SK-N-SH (cell line): ENCODE measurements at regions not wholly inside any gene's neighbourhood (a gene's known extent, or its start where the extent isn't known, plus 50 kb on each side); places are given as distances from the start of the nearest gene placed in this dataset.
A peak's percentile ranks its signal among the peaks of the same experiment; 100 is the strongest.

Source experiments
- CTCF ChIA-PET: fragments of 300-600, 350-600 bp; formaldehyde crosslinking; extraction: SDS; loops from one replicate; lab custom pipeline; 2021; lab: Yijun Ruan, JAX
- POLR2A ChIA-PET: fragments of 350-600 bp; sonication (Branson Sonifier 250); formaldehyde crosslinking; extraction: SDS; loops from one replicate; lab custom pipeline; 2020; ENCODE audit warnings: antibody characterized with exemption, inconsistent platforms; lab: Yijun Ruan, JAX
- DNase-seq: peaks from one replicate; pipeline ENCODE4 v3.0.0; 2012
- H2AFZ ChIP-seq: fragments of 200-600 bp; sonication (generic); 2 replicates; pipeline ENCODE4 v1.8.1; 2016; ENCODE audit warnings: antibody characterized with exemption, mild to moderate bottlenecking, low read depth
- H3F3A ChIP-seq: fragments of 200-600 bp; sonication (generic); replicated peaks from 2 replicates; pipeline ENCODE3; 2016; ENCODE audit warnings: antibody characterized with exemption, mild to moderate bottlenecking; ENCODE audit not compliant: insufficient read depth
- H3K27ac ChIP-seq, 2 experiments: fragments of 200-500 bp in 1 of 2; fragments of 200-600 bp in 1 of 2; sonication (Bioruptor generic) in 1 of 2; sonication (generic), shearing (Covaris generic) in 1 of 2; 2 replicates each; pipeline versions ENCODE4 v1.5.1 to v1.6.1; 2014 to 2016; ENCODE audit warnings: low read depth in 2 of 2, inconsistent platforms in 1 of 2, low read length in 1 of 2, mild to moderate bottlenecking in 1 of 2, mixed read lengths in 1 of 2
- H3K27me3 ChIP-seq: fragments of 200-600 bp; sonication (generic), shearing (Covaris generic); 2 replicates; pipeline ENCODE4 v1.6.1; 2016; ENCODE audit warnings: mixed run types; ENCODE audit not compliant: insufficient read depth
- H3K36me3 ChIP-seq, 2 experiments: fragments of 200-500 bp in 1 of 2; fragments of 200-600 bp in 1 of 2; sonication (Bioruptor generic) in 1 of 2; sonication (generic) in 1 of 2; replicated peaks in 1 of 2; 2 replicates each; pipeline versions ENCODE3 to v1.5.1; 2014 to 2016; ENCODE audit warnings: low read length in 1 of 2, mild to moderate bottlenecking in 1 of 2; ENCODE audit not compliant: insufficient read depth in 2 of 2, control insufficient read depth in 1 of 2
- H3K4me1 ChIP-seq, 2 experiments: fragments of 200-500 bp in 1 of 2; fragments of 200-600 bp in 1 of 2; sonication (Bioruptor generic) in 1 of 2; sonication (generic), shearing (Covaris generic) in 1 of 2; 2 replicates each; pipeline versions ENCODE4 v1.5.1 to v1.6.1; 2014 to 2016; ENCODE audit warnings: low read depth in 1 of 2, low read length in 1 of 2, mixed run types in 1 of 2; ENCODE audit not compliant: insufficient read depth in 2 of 2, control insufficient read depth in 1 of 2
- H3K4me2 ChIP-seq: fragments of 200-600 bp; sonication (generic), shearing (Covaris generic); 2 replicates; pipeline ENCODE4 v1.6.1; 2017; ENCODE audit warnings: mixed run types
- H3K4me3 ChIP-seq, 2 experiments: fragments of 200-500 bp in 1 of 2; fragments of 200-600 bp in 1 of 2; sonication (Bioruptor generic) in 1 of 2; sonication (generic), shearing (Covaris generic) in 1 of 2; 2 replicates each; pipeline versions ENCODE4 v1.5.1 to v1.8.1; 2014 to 2016; ENCODE audit warnings: low read depth in 2 of 2, inconsistent platforms in 1 of 2, low read length in 1 of 2, mild to moderate bottlenecking in 1 of 2, mixed read lengths in 1 of 2, moderate library complexity in 1 of 2
- H3K79me2 ChIP-seq: fragments of 200-600 bp; sonication (generic); 2 replicates; pipeline ENCODE4 v1.8.1; 2017; ENCODE audit warnings: mild to moderate bottlenecking; ENCODE audit not compliant: insufficient read depth
- H3K9ac ChIP-seq: fragments of 200-600 bp; sonication (generic); 2 replicates; pipeline ENCODE4 v1.6.1; 2017; ENCODE audit warnings: mixed run types
- H3K9me2 ChIP-seq: fragments of 200-600 bp; sonication (generic); 2 replicates; pipeline ENCODE4 v1.6.1; 2017; ENCODE audit warnings: mixed run types
- H3K9me3 ChIP-seq: fragments of 200-600 bp; sonication (generic); 2 replicates; pipeline ENCODE4 v1.6.1; 2017; ENCODE audit warnings: mixed run types, mild to moderate bottlenecking, moderate library complexity
- H4K20me1 ChIP-seq: fragments of 200-600 bp; sonication (generic); 2 replicates; pipeline ENCODE4 v1.6.1; 2017; ENCODE audit warnings: mild to moderate bottlenecking, mixed run types; ENCODE audit not compliant: insufficient read depth
- FOSL2 ChIP-seq: IDR thresholded peaks from 2 replicates; pipeline ENCODE4 v1.4.0; 2012; ENCODE audit warnings: low read depth, mild to moderate bottlenecking, moderate library complexity, borderline replicate concordance
- JUND ChIP-seq: IDR thresholded peaks from 2 replicates; pipeline ENCODE4 v1.4.0; 2012
- NRF1 ChIP-seq: IDR thresholded peaks from 2 replicates; pipeline ENCODE4 v1.6.1; 2012; ENCODE audit warnings: low read depth, mild to moderate bottlenecking, low read length
- TCF12 ChIP-seq: IDR thresholded peaks from 2 replicates; pipeline ENCODE4 v1.4.0; 2012
- WGBS: methylation state at CpG from one replicate; pipeline ENCODE4 v1.1.6; 2017; ENCODE audit warnings: low lambda C conversion rate; 5-methylcytosine and 5-hydroxymethylcytosine counted together
- TF ChIP-seq, protein P1 (sequence below): IDR thresholded peaks from 2 replicates; pipeline ENCODE4; 2012
- TF ChIP-seq, protein P2 (sequence below): IDR thresholded peaks from 2 replicates; pipeline ENCODE4 v1.6.1; 2012; ENCODE audit warnings: mild to moderate bottlenecking, low read depth, low read length, moderate library complexity

DNA sequence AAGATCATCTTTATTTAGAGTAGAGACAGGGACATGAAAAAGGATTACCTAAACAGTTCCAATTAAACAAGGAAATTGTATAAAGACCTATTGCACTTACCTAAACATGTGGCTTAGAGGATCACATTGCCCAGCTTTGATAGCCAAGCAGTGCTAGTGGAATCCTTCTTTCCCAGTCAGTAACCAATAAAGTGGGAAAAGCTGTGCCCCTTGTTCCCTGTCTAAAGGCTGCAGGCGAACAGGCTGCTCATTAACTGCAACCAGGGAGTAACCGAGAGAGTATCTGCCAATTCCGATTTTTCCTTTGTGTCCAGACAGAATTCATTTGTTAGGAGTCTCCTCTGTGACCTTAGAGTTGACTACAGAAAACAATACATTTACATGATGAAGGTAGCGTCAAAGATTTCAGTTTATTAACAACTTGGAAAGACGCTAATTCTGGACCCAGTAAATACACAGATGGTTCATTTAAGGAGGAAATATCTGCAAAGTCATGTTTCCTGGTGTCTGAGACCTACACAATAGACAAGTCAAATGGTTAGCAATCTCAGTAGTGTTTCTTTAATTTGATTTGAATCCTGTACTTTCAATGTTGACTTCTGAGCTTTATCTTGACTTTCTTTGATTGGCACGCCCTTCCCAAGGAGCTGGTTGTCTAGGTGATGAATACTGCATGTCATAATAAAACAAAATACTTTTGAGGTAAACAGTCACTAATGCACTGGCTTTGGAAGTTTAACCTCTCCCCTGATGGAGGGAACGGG is 57.3 kb upstream of the MET start:
- Histone ChIP-seq H3K27ac (no peak overlapping the region), H3F3A (peaks cover 15% of the 10 kb centered on the region), H3K9me2 (no peaks in the 10 kb centered on the region), H3K4me2 (no peak overlapping the region), H3K36me3 (no peaks in the 10 kb centered on the region), H3K79me2 (no peaks in the 10 kb centered on the region), H3K27me3 (peaks cover 22% of the 10 kb centered on the region; the same call in 1 of the 2 replicates), H3K9ac (no peak overlapping the region), H4K20me1 (no peaks in the 10 kb centered on the region), H3K4me3 (no peak overlapping the region), H2AFZ (no peak overlapping the region), H3K9me3 (no peaks in the 10 kb centered on the region), H3K4me1 (0 out of 4 replicates have a peak, but pooled peaks cover 0 to 11% of the 10 kb centered on the region in 2 experiments)
- 7% methylated on average over 7 of the region's 7 CpGs for WGBS
- CTCF ChIA-PET = interaction anchor here (1.0 to 1.4 kb wide), 4 partner anchors 8 to 442 kb away, joined by 3 to 4 read pairs (median 4); no protein-coding TSS in a partner anchor
- POLR2A ChIA-PET = no interaction called here
- no peak for DNase-seq
- TF ChIP-seq FOSL2 = no peak
- TF ChIP-seq, protein P1, sequence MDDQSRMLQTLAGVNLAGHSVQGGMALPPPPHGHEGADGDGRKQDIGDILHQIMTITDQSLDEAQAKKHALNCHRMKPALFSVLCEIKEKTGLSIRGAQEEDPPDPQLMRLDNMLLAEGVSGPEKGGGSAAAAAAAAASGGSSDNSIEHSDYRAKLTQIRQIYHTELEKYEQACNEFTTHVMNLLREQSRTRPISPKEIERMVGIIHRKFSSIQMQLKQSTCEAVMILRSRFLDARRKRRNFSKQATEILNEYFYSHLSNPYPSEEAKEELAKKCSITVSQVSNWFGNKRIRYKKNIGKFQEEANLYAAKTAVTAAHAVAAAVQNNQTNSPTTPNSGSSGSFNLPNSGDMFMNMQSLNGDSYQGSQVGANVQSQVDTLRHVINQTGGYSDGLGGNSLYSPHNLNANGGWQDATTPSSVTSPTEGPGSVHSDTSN = peak; percentile 6; the same call in 1 of the 2 replicates

DNA sequence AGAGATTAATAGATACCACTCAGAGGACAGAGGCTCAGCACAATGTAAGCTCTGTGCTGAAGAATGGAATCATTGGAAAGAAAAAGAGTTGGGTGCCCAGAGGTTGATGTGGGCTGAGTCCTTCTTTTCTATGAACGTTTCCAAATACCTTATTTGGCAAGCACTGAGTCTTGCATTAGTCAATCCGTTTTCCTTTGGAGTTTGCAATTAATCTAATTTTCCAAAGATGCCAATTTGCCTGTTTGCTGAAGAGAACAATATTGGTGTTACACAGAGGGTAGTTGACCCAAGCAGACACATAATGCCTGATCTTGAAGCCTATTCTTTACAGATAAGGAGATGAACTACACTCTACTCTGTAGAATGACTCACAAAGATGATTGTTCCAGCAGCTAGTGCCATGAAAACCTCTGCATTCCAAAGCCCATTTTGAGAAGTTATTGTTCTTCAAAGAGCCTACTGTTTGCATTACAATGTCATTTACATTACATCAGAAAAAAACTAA is 55.4 kb upstream of the MET start:
- Histone ChIP-seq H4K20me1 (no peaks in the 10 kb centered on the region), H3K79me2 (no peaks in the 10 kb centered on the region), H3K36me3 (no peaks in the 10 kb centered on the region), H3K9me3 (no peaks in the 10 kb centered on the region), H3F3A (peaks cover 15% of the 10 kb centered on the region), H3K9me2 (no peaks in the 10 kb centered on the region), H2AFZ (no peak overlapping the region), H3K4me1 (0 out of 4 replicates have a peak, but pooled peaks cover 0 to 11% of the 10 kb centered on the region in 2 experiments), H3K27ac (peak overlapping the region in 1 of 2 experiments; percentile 53; a peak in 2 of 4 replicates), H3K9ac (no peak overlapping the region), H3K4me2 (peak overlapping the region; percentile 5; the same call in 1 of the 2 replicates), H3K27me3 (peaks cover 16% of the 10 kb centered on the region; the same call in 1 of the 2 replicates), H3K4me3 (no peak overlapping the region)
- DNase-seq = no peak
- POLR2A ChIA-PET = no interaction called here
- WGBS = 1% methylated on average over 2 of the region's 2 CpGs
- CTCF ChIA-PET = interaction anchor here (1.6 kb wide), 1 partner anchor 478 kb away, joined by 3 read pairs; no protein-coding TSS in a partner anchor
- peak; percentile 64 for TF ChIP-seq JUND
- TF ChIP-seq, protein P1 = 0 out of 2 replicates have a peak, but pooled peaks have one; percentile 43
- peak; percentile 52; the same call in 1 of the 2 replicates for TF ChIP-seq FOSL2
- TF ChIP-seq, protein P2, sequence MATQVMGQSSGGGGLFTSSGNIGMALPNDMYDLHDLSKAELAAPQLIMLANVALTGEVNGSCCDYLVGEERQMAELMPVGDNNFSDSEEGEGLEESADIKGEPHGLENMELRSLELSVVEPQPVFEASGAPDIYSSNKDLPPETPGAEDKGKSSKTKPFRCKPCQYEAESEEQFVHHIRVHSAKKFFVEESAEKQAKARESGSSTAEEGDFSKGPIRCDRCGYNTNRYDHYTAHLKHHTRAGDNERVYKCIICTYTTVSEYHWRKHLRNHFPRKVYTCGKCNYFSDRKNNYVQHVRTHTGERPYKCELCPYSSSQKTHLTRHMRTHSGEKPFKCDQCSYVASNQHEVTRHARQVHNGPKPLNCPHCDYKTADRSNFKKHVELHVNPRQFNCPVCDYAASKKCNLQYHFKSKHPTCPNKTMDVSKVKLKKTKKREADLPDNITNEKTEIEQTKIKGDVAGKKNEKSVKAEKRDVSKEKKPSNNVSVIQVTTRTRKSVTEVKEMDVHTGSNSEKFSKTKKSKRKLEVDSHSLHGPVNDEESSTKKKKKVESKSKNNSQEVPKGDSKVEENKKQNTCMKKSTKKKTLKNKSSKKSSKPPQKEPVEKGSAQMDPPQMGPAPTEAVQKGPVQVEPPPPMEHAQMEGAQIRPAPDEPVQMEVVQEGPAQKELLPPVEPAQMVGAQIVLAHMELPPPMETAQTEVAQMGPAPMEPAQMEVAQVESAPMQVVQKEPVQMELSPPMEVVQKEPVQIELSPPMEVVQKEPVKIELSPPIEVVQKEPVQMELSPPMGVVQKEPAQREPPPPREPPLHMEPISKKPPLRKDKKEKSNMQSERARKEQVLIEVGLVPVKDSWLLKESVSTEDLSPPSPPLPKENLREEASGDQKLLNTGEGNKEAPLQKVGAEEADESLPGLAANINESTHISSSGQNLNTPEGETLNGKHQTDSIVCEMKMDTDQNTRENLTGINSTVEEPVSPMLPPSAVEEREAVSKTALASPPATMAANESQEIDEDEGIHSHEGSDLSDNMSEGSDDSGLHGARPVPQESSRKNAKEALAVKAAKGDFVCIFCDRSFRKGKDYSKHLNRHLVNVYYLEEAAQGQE = no peak
- peak; percentile 11; the same call in 1 of the 2 replicates for TF ChIP-seq TCF12
- TF ChIP-seq NRF1 = no peak
